HG03575 (cell line): ENCODE measurements at regions not wholly inside any gene's neighbourhood (a gene's known extent, or its start where the extent isn't known, plus 50 kb on each side); places are given as distances from the start of the nearest gene placed in this dataset.

Source experiments
- ATAC-seq: cut with Tn5 transposase; IDR thresholded peaks from one replicate; pipeline ENCODE4 v1.9.1; 2021; ENCODE audit not compliant: unreplicated experiment, insufficient number of reproducible peaks, low FRiP score; ENCODE audit errors: extremely low read depth

GRCh38 chr2:192885569-192886160 lies 690.9 kb upstream of the TMEFF2 start:
- ATAC-seq = no peak

GRCh38 chr2:192877159-192877558 lies 682.4 kb upstream of the TMEFF2 start:
- ATAC-seq = no peak

GRCh38 chr2:192876698-192877097 lies 682.0 kb upstream of the TMEFF2 start:
- ATAC-seq = no peak

GRCh38 chr2:192854706-192855105 lies 660.0 kb upstream of the TMEFF2 start:
- ATAC-seq = no peak

GRCh38 chr2:192854031-192854430 lies 659.3 kb upstream of the TMEFF2 start:
- no peak for ATAC-seq

- ATAC-seq = no peak
These were observed 634.2 kb upstream of the TMEFF2 start for GRCh38 chr2:192828947-192829346.

GRCh38 chr2:192828175-192828574 lies 633.4 kb upstream of the TMEFF2 start:
- no peak for ATAC-seq

- ATAC-seq = no peak
These were observed 633.0 kb upstream of the TMEFF2 start for GRCh38 chr2:192827735-192828134.

GRCh38 chr2:192814376-192814775 lies 619.6 kb upstream of the TMEFF2 start:
- no peak for ATAC-seq

GRCh38 chr2:192813341-192813740 lies 618.6 kb upstream of the TMEFF2 start:
- ATAC-seq = no peak

GRCh38 chr2:192809173-192809572 lies 614.4 kb upstream of the TMEFF2 start:
- no peak for ATAC-seq

GRCh38 chr2:192783643-192784042 lies 588.9 kb upstream of the TMEFF2 start:
- ATAC-seq = no peak

GRCh38 chr2:192775459-192776262 lies 580.9 kb upstream of the TMEFF2 start:
- ATAC-seq = no peak

- ATAC-seq = no peak
These were observed 580.3 kb upstream of the TMEFF2 start for GRCh38 chr2:192775011-192775410.

GRCh38 chr2:192773044-192773443 lies 578.3 kb upstream of the TMEFF2 start:
- no peak for ATAC-seq

GRCh38 chr2:192749611-192750200 lies 555.0 kb upstream of the TMEFF2 start:
- no peak for ATAC-seq

GRCh38 chr2:192741889-192742288 lies 547.2 kb upstream of the TMEFF2 start:
- no peak for ATAC-seq

GRCh38 chr2:192735447-192735846 lies 540.7 kb upstream of the TMEFF2 start:
- ATAC-seq = no peak

- no peak for ATAC-seq
These were observed 534.6 kb upstream of the TMEFF2 start for GRCh38 chr2:192729369-192729768.

- ATAC-seq = no peak
These were observed 531.3 kb upstream of the TMEFF2 start for GRCh38 chr2:192725991-192726390.
